ENCODE measurements at regions not wholly inside any gene's neighbourhood (a gene's known extent, or its start where the extent isn't known, plus 50 kb on each side); places are given as distances from the start of the nearest gene placed in this dataset.
"Not testable (repeated sequence)": the region's sequence is repeated elsewhere in the genome, so short reads cannot be mapped to it uniquely, and the experiment has no call there.

DNA sequence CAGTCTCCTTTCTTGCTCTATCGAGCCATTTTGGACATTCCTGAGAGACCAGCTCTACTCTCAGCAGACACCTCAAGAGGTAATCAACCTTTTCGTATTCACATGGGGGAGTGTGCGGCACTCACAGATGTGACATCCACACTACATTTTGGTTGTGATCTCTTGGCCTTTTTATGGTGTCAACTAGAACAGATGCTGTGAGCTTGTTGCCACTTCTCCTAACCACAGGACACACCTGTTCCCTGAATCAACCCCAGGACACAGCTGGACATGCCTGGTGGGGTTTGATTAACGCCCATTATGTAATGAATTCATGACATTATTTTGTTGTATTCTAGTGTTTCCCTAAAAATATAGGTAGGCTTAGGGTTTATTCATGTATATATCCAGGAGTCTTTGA lies 1143.6 kb downstream of the TMEM121 start:
- no peaks in the 10 kb centered on the region for H3K9me3 ChIP-seq (ENCODE audit: control insufficient read depth, low read length)
- H3K27me3 ChIP-seq (ENCODE audit: control insufficient read depth in 1 of 2, insufficient read depth in 2 of 2, low read length in 1 of 2): no peaks in the 10 kb centered on the region
- intact Hi-C loops (cut with DNase I): no loop called here
- no peak overlapping the region for H3K27ac ChIP-seq (ENCODE audit: low read depth in 1 of 2, low read length in 2 of 2)
- ATAC-seq (ENCODE audit: low FRiP score) (no peak), DNase-seq (no peak)
- H3K4me3 ChIP-seq (ENCODE audit: low read length in 2 of 2): no peak overlapping the region
- H3K36me3 ChIP-seq (ENCODE audit: control insufficient read depth in 1 of 2, insufficient read depth in 2 of 2, low read length in 1 of 2): no peaks in the 10 kb centered on the region
- WGBS, 2 donors: 57 to 65% methylated on average over 4 of the region's 4 CpGs
- no peaks in the 10 kb centered on the region for H3K4me1 ChIP-seq (ENCODE audit: control insufficient read depth in 1 of 2, insufficient read depth in 2 of 2, low read length in 2 of 2)

DNA sequence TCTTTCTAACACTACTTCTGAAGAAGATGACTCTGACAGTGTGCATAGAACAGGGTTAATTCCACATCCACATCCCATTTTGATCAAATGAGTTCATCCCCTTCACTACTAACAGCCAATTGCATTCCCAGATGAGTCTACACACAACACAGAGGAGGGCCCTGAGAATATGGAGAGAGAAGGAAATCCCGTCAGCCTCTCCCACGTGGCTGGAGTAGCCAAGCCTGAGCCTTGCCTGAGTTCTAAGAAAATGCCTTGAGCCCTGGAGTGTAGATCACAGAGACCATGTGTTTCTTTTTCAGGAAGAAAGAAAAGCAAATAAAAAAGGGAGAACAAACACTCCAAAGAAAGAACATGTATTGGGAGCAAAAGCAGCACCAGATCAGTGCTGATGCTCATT lies 1147.7 kb downstream of the TMEM121 start:
- intact Hi-C loops (cut with DNase I); H3K36me3 ChIP-seq (ENCODE audit: control insufficient read depth in 1 of 2, insufficient read depth in 2 of 2, low read length in 1 of 2); H3K9me3 ChIP-seq (ENCODE audit: control insufficient read depth, low read length); H3K27me3 ChIP-seq (ENCODE audit: control insufficient read depth in 1 of 2, insufficient read depth in 2 of 2, low read length in 1 of 2); ATAC-seq (ENCODE audit: low FRiP score); H3K4me1 ChIP-seq (ENCODE audit: control insufficient read depth in 1 of 2, insufficient read depth in 2 of 2, low read length in 2 of 2); H3K4me3 ChIP-seq (ENCODE audit: low read length in 2 of 2); H3K27ac ChIP-seq (ENCODE audit: low read depth in 1 of 2, low read length in 2 of 2); DNase-seq: not testable (repeated sequence)
- WGBS, 2 donors: 45 to 47% methylated on average over 2 of the region's 2 CpGs

GRCh38 chr14:106674509-106675125 lies 1148.2 kb downstream of the TMEM121 start:
- H3K4me1 ChIP-seq (ENCODE audit: control insufficient read depth in 1 of 2, insufficient read depth in 2 of 2, low read length in 2 of 2); H3K36me3 ChIP-seq (ENCODE audit: control insufficient read depth in 1 of 2, insufficient read depth in 2 of 2, low read length in 1 of 2); H3K9me3 ChIP-seq (ENCODE audit: control insufficient read depth, low read length); ATAC-seq (ENCODE audit: low FRiP score); DNase-seq; intact Hi-C loops (cut with DNase I); H3K27me3 ChIP-seq (ENCODE audit: control insufficient read depth in 1 of 2, insufficient read depth in 2 of 2, low read length in 1 of 2); H3K27ac ChIP-seq (ENCODE audit: low read depth in 1 of 2, low read length in 2 of 2); H3K4me3 ChIP-seq (ENCODE audit: low read length in 2 of 2): not testable (repeated sequence)
- WGBS, 2 donors: 60% methylated on average over 10 to 13 of the region's 13 CpGs

GRCh38 chr14:106675716-106676115 lies 1149.3 kb downstream of the TMEM121 start:
- intact Hi-C loops (cut with DNase I); H3K9me3 ChIP-seq (ENCODE audit: control insufficient read depth, low read length); DNase-seq; H3K4me3 ChIP-seq (ENCODE audit: low read length in 2 of 2); H3K27me3 ChIP-seq (ENCODE audit: control insufficient read depth in 1 of 2, insufficient read depth in 2 of 2, low read length in 1 of 2); ATAC-seq (ENCODE audit: low FRiP score); H3K27ac ChIP-seq (ENCODE audit: low read depth in 1 of 2, low read length in 2 of 2); H3K4me1 ChIP-seq (ENCODE audit: control insufficient read depth in 1 of 2, insufficient read depth in 2 of 2, low read length in 2 of 2); H3K36me3 ChIP-seq (ENCODE audit: control insufficient read depth in 1 of 2, insufficient read depth in 2 of 2, low read length in 1 of 2): not testable (repeated sequence)
- 72 to 77% methylated on average over 3 of the region's 3 CpGs for WGBS, 2 donors

GRCh38 chr14:106679776-106680175 lies 1153.4 kb downstream of the TMEM121 start:
- ATAC-seq (ENCODE audit: low FRiP score) (no peak), DNase-seq (no peak)
- no peaks in the 10 kb centered on the region for H3K27me3 ChIP-seq (ENCODE audit: control insufficient read depth in 1 of 2, insufficient read depth in 2 of 2, low read length in 1 of 2)
- no peak overlapping the region for H3K4me3 ChIP-seq (ENCODE audit: low read length in 2 of 2)
- H3K36me3 ChIP-seq (ENCODE audit: control insufficient read depth in 1 of 2, insufficient read depth in 2 of 2, low read length in 1 of 2): no peaks in the 10 kb centered on the region
- intact Hi-C loops (cut with DNase I): no loop called here
- no peaks in the 10 kb centered on the region for H3K4me1 ChIP-seq (ENCODE audit: control insufficient read depth in 1 of 2, insufficient read depth in 2 of 2, low read length in 2 of 2)
- H3K9me3 ChIP-seq (ENCODE audit: control insufficient read depth, low read length): no peaks in the 10 kb centered on the region
- 38 to 59% methylated on average over 5 of the region's 5 CpGs for WGBS, 2 donors
- no peak overlapping the region for H3K27ac ChIP-seq (ENCODE audit: low read depth in 1 of 2, low read length in 2 of 2)

GRCh38 chr14:106681161-106681560 lies 1154.8 kb downstream of the TMEM121 start:
- ATAC-seq (ENCODE audit: low FRiP score): no peak
- Histone ChIP-seq H3K4me1 (ENCODE audit: control insufficient read depth in 1 of 2, insufficient read depth in 2 of 2, low read length in 2 of 2) (no peaks in the 10 kb centered on the region), H3K9me3 (ENCODE audit: control insufficient read depth, low read length) (no peaks in the 10 kb centered on the region), H3K27ac (ENCODE audit: low read depth in 1 of 2, low read length in 2 of 2) (no peak overlapping the region), H3K27me3 (ENCODE audit: control insufficient read depth in 1 of 2, insufficient read depth in 2 of 2, low read length in 1 of 2) (no peaks in the 10 kb centered on the region), H3K4me3 (ENCODE audit: low read length in 2 of 2) (no peak overlapping the region), H3K36me3 (ENCODE audit: control insufficient read depth in 1 of 2, insufficient read depth in 2 of 2, low read length in 1 of 2) (no peaks in the 10 kb centered on the region)
- WGBS, 2 donors: 72 to 82% methylated on average over 8 of the region's 8 CpGs
- intact Hi-C loops (cut with DNase I): no loop called here
- DNase-seq: no peak

DNA sequence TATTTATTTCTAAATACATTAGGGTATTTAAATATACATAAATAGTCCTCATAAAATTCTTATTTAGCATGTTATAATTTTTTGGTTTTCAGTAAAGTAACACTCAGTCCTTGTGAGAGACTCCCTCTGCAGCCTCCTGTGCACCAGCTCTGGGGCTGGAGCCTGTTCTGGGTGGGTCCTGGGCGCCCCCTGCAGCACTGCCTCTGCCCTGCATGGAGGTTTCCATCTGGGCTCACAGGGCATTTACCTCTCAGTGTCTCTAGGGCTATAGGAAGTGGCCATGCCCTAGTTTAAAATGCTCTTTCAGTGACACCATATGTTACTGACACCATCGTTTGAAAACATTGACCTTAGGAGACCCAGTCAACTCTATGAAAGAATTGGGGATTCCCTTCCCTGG lies 1155.2 kb downstream of the TMEM121 start:
- no peaks in the 10 kb centered on the region for H3K27me3 ChIP-seq (ENCODE audit: control insufficient read depth in 1 of 2, insufficient read depth in 2 of 2, low read length in 1 of 2)
- H3K4me3 ChIP-seq (ENCODE audit: low read length in 2 of 2): no peak overlapping the region
- no peak overlapping the region for H3K27ac ChIP-seq (ENCODE audit: low read depth in 1 of 2, low read length in 2 of 2)
- DNase-seq: no peak
- intact Hi-C loops (cut with DNase I): no loop called here
- no peaks in the 10 kb centered on the region for H3K4me1 ChIP-seq (ENCODE audit: control insufficient read depth in 1 of 2, insufficient read depth in 2 of 2, low read length in 2 of 2)
- no peak for ATAC-seq (ENCODE audit: low FRiP score)
- H3K36me3 ChIP-seq (ENCODE audit: control insufficient read depth in 1 of 2, insufficient read depth in 2 of 2, low read length in 1 of 2): no peaks in the 10 kb centered on the region
- WGBS, 2 donors: 35 to 37% methylated on average over 2 of the region's 2 CpGs
- H3K9me3 ChIP-seq (ENCODE audit: control insufficient read depth, low read length): no peaks in the 10 kb centered on the region

- intact Hi-C loops (cut with DNase I): no loop called here
- DNase-seq (no peak), ATAC-seq (ENCODE audit: low FRiP score) (no peak)
- H3K27ac ChIP-seq (ENCODE audit: low read depth in 1 of 2, low read length in 2 of 2): no peak overlapping the region
- H3K27me3 ChIP-seq (ENCODE audit: control insufficient read depth in 1 of 2, insufficient read depth in 2 of 2, low read length in 1 of 2): no peaks in the 10 kb centered on the region
- 65 to 73% methylated on average over 4 of the region's 4 CpGs for WGBS, 2 donors
- H3K4me1 ChIP-seq (ENCODE audit: control insufficient read depth in 1 of 2, insufficient read depth in 2 of 2, low read length in 2 of 2): no peaks in the 10 kb centered on the region
- H3K36me3 ChIP-seq (ENCODE audit: control insufficient read depth in 1 of 2, insufficient read depth in 2 of 2, low read length in 1 of 2): no peaks in the 10 kb centered on the region
- no peak overlapping the region for H3K4me3 ChIP-seq (ENCODE audit: low read length in 2 of 2)
- no peaks in the 10 kb centered on the region for H3K9me3 ChIP-seq (ENCODE audit: control insufficient read depth, low read length)
These were observed 1157.2 kb downstream of the TMEM121 start for GRCh38 chr14:106683631-106684030.

DNA sequence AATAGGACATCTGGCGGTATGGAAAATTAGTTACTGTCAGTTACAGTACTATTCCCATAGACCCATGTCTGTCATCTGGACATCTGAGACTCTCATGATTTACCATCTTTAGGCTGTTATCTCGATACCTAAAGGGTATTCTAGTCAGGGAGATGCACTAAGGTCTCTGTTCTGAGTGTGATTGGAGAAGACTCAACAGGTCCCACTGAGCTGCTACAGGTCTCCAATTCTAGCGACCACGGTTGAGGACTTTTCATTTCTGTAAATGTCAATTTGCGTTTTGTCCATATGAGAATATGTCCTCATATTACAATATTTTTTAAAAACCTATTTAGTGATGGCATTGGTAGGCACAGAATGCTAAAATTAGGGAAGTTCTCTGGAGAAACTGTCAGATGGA lies 1160.2 kb downstream of the TMEM121 start:
- no peaks in the 10 kb centered on the region for H3K36me3 ChIP-seq (ENCODE audit: control insufficient read depth in 1 of 2, insufficient read depth in 2 of 2, low read length in 1 of 2)
- no peaks in the 10 kb centered on the region for H3K27me3 ChIP-seq (ENCODE audit: control insufficient read depth in 1 of 2, insufficient read depth in 2 of 2, low read length in 1 of 2)
- H3K4me1 ChIP-seq (ENCODE audit: control insufficient read depth in 1 of 2, insufficient read depth in 2 of 2, low read length in 2 of 2): no peaks in the 10 kb centered on the region
- intact Hi-C loops (cut with DNase I): no loop called here
- H3K27ac ChIP-seq (ENCODE audit: low read depth in 1 of 2, low read length in 2 of 2): no peak overlapping the region
- DNase-seq (no peak), ATAC-seq (ENCODE audit: low FRiP score) (no peak)
- 63 to 64% methylated on average over 5 of the region's 5 CpGs for WGBS, 2 donors
- H3K4me3 ChIP-seq (ENCODE audit: low read length in 2 of 2): no peak overlapping the region
- no peaks in the 10 kb centered on the region for H3K9me3 ChIP-seq (ENCODE audit: control insufficient read depth, low read length)
